Kidney (tissue), 13 donors: ENCODE measurements at regions not wholly inside any gene's neighbourhood (a gene's known extent, or its start where the extent isn't known, plus 50 kb on each side); places are given as distances from the start of the nearest gene placed in this dataset.

ENCODE experiments used
- DNase-seq, 5 donors: peaks; one replicate each; pipeline ENCODE4 v3.0.0-alpha.2; 2013 to 2020
- FAIRE-seq: peaks from 2 replicates; lab custom pipeline; 2012; peaks lifted over from hg19 to GRCh38; lab: Jason Lieb, UNC
- H3K27ac ChIP-seq, 2 donors: one replicate each; pipeline ENCODE4 v1.7.0; 2013; ENCODE audit warnings: low read depth in 2 of 2, low read length in 2 of 2, inconsistent platforms in 1 of 2
- H3K27me3 ChIP-seq: one replicate; pipeline ENCODE4 v1.7.1; 2013; ENCODE audit warnings: low read length, inconsistent platforms; ENCODE audit not compliant: control insufficient read depth, insufficient read depth
- H3K36me3 ChIP-seq, 3 donors: one replicate each; pipeline versions ENCODE4 v1.7.0 to v1.7.1; 2013; ENCODE audit warnings: low read length in 3 of 3, control low read depth in 1 of 3, inconsistent platforms in 1 of 3; ENCODE audit not compliant: insufficient read depth in 3 of 3, control insufficient read depth in 2 of 3
- H3K4me1 ChIP-seq, 3 donors: one replicate each; pipeline versions ENCODE4 v1.7.0 to v1.7.1; 2013; ENCODE audit warnings: low read length in 3 of 3, inconsistent platforms in 1 of 3, low read depth in 1 of 3; ENCODE audit not compliant: control insufficient read depth in 2 of 3, insufficient read depth in 2 of 3
- H3K4me3 ChIP-seq, 3 donors: one replicate each; pipeline versions ENCODE4 v1.7.0 to v1.8.1; 2013; ENCODE audit warnings: low read length in 3 of 3, control low read depth in 1 of 3, inconsistent platforms in 1 of 3
- H3K9ac ChIP-seq, 3 donors: one replicate each; pipeline versions ENCODE4 v1.7.0 to v1.7.1; 2013; ENCODE audit warnings: low read length in 3 of 3, control low read depth in 1 of 3, inconsistent platforms in 1 of 3
- H3K9me3 ChIP-seq, 3 donors: one replicate each; pipeline versions ENCODE4 v1.7.0 to v1.7.1; 2013; ENCODE audit warnings: low read length in 3 of 3, control low read depth in 1 of 3, inconsistent platforms in 1 of 3; ENCODE audit not compliant: control insufficient read depth in 2 of 3, insufficient read depth in 1 of 3
- intact Hi-C: fragments of 100-400 bp; cut with DNase I; formaldehyde crosslinking; loops from one replicate; pipeline ENCODE4 v1.11.1; 2022
- TF ChIP-seq, protein P1 (sequence below): IDR thresholded peaks from 3 replicates; pipeline ENCODE4 v1.5.1; 2012; ENCODE audit warnings: mild to moderate bottlenecking, moderate library complexity, borderline replicate concordance; ENCODE audit not compliant: insufficient read depth; ENCODE audit errors: extremely low read depth
- donor health status: control.
- donor health status: control.
- donor health status: control.
- donor health status: control.
- donor health status: control.
- donor health status: DM: yes; HTN: yes; CAD: no.
- donor health status: Normal renal cell carcinoma (clear cell type).

DNA sequence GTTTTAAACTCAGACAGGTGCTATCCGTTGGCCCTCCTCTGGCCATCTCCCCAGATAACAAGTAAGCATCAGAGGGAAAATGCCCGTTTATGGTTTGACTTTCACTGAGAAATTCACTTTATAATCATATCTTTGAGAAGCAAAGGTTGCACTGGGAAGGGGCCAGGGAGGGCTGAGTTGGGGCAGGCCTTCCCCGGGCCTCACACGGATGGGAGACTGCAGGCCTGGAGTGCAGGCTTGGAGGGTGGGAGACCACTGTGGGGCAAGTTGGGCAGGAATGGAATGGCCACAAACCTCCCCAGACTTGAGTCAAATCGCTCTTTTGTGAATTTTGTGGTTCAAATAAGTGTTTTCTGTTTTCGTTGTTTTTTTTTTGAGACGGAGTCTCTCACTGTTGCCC, 451.7 kb downstream of the TSHZ3 start:
- Histone ChIP-seq H3K27me3 (no peaks in the 10 kb centered on the region), H3K27ac (no peak overlapping the region), H3K36me3 (no peaks in the 10 kb centered on the region), H3K4me3 (no peak overlapping the region), H3K9ac (no peak overlapping the region), H3K4me1 (no peaks in the 10 kb centered on the region), H3K9me3 (no peaks in the 10 kb centered on the region)
- TF ChIP-seq, protein P1, sequence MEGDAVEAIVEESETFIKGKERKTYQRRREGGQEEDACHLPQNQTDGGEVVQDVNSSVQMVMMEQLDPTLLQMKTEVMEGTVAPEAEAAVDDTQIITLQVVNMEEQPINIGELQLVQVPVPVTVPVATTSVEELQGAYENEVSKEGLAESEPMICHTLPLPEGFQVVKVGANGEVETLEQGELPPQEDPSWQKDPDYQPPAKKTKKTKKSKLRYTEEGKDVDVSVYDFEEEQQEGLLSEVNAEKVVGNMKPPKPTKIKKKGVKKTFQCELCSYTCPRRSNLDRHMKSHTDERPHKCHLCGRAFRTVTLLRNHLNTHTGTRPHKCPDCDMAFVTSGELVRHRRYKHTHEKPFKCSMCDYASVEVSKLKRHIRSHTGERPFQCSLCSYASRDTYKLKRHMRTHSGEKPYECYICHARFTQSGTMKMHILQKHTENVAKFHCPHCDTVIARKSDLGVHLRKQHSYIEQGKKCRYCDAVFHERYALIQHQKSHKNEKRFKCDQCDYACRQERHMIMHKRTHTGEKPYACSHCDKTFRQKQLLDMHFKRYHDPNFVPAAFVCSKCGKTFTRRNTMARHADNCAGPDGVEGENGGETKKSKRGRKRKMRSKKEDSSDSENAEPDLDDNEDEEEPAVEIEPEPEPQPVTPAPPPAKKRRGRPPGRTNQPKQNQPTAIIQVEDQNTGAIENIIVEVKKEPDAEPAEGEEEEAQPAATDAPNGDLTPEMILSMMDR = no peak
- DNase-seq (no peak), FAIRE-seq (no peak)
- intact Hi-C loops = no loop called here

DNA sequence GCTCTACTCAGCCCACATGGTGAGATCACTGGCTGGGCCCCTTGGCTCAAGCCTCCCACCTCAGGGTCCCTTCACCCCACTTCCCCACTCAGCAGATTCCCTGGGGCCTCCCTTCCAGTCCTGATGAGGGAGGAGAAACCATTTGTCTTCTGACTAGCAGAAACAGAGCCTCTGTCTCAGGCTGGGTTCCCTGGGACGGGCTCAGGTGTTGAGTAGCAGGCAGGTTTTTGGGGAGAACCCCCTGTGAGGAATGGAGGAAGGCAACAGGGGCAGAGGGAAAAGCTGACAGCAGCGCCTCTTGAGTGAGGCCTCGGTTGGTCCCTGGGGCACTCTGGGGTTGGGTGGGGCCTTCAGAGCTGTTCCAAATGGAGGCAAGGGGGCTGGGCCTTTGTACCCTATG, 452.2 kb downstream of the TSHZ3 start:
- intact Hi-C loops = no loop called here
- Histone ChIP-seq H3K36me3 (no peaks in the 10 kb centered on the region), H3K27ac (no peak overlapping the region), H3K9ac (no peak overlapping the region), H3K4me1 (no peaks in the 10 kb centered on the region), H3K27me3 (no peaks in the 10 kb centered on the region), H3K4me3 (no peak overlapping the region), H3K9me3 (no peaks in the 10 kb centered on the region)
- TF ChIP-seq, protein P1 = no peak
- FAIRE-seq = no peak
- DNase-seq = no peak

DNA sequence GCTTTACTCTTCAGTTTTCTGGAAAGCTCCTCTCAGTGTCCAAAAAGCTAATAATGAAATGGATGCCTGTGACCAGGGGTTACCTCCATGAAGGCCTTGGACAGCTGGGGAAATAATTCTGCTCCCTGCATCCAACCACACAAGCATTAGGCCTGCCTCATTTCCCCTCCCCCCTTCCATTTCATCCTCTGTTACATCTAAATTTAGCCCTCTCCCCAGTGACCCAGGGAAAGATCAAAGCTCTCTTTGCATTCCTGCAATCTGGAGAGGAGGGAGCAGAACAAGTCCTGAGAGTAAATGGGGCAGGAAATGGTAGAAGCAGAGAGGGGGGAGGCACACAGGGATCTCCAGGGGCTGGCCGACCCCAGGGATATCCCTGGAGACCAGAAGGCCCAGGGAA, 452.7 kb downstream of the TSHZ3 start:
- H3K9ac ChIP-seq = no peak overlapping the region
- TF ChIP-seq, protein P1 = no peak
- no peaks in the 10 kb centered on the region for H3K27me3 ChIP-seq
- H3K36me3 ChIP-seq = no peaks in the 10 kb centered on the region
- no peak overlapping the region for H3K27ac ChIP-seq
- DNase-seq = peak in 4 of 5 donors; percentile 66 to 93 (median 80)
- no peak overlapping the region for H3K4me3 ChIP-seq
- no peak for FAIRE-seq
- intact Hi-C loops = no loop called here
- H3K9me3 ChIP-seq = no peaks in the 10 kb centered on the region
- no peaks in the 10 kb centered on the region for H3K4me1 ChIP-seq

DNA sequence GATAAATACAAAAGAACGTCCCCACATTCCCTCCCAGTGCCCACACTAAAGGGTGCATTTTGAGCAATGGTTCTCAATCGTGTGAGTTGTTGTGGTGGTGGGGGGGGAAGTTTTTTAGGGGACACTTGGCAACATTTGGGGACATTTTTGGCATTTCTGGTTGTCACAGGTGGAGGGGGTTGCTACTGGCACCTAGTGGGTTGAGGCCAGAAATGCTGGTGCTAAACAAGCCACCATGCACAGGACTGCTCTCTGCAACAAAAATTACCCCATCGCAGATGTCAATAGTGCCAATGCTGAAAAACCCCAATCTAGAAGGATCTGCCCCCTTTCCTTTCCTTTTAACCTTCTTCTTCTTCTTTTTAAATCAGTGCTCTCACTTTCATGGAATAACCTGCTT, 453.3 kb downstream of the TSHZ3 start:
- Histone ChIP-seq H3K4me3 (no peak overlapping the region), H3K4me1 (no peaks in the 10 kb centered on the region), H3K27me3 (no peaks in the 10 kb centered on the region), H3K27ac (no peak overlapping the region), H3K36me3 (no peaks in the 10 kb centered on the region), H3K9ac (no peak overlapping the region), H3K9me3 (no peaks in the 10 kb centered on the region)
- no peak for DNase-seq
- TF ChIP-seq, protein P1 = no peak
- no peak for FAIRE-seq
- intact Hi-C loops = no loop called here
